GM19239 (cell line): ENCODE measurements at regions not wholly inside any gene's neighbourhood (a gene's known extent, or its start where the extent isn't known, plus 50 kb on each side); places are given as distances from the start of the nearest gene placed in this dataset.

Experiments
- DNase-seq: peaks from one replicate; pipeline ENCODE4 v3.0.0; 2011; ENCODE audit warnings: low spot score; ENCODE audit not compliant: insufficient read length
- FAIRE-seq: peaks from 2 replicates; lab custom pipeline; 2011; peaks lifted over from hg19 to GRCh38; lab: Jason Lieb, UNC

- FAIRE-seq (no peak), DNase-seq (no peak)
Measured at GRCh38 chr16:13291591-13292333, 390.4 kb downstream of the SHISA9 start.

- DNase-seq (no peak), FAIRE-seq (no peak)
Measured at GRCh38 chr16:13296206-13296605, 394.8 kb downstream of the SHISA9 start.

- FAIRE-seq (no peak), DNase-seq (no peak)
Measured at GRCh38 chr16:13298666-13299065, 397.3 kb downstream of the SHISA9 start.

GRCh38 chr16:13300066-13300840 is 398.9 kb downstream of the SHISA9 start:
- DNase-seq: no peak
- FAIRE-seq: no peak

GRCh38 chr16:13305019-13305755 is 403.8 kb downstream of the SHISA9 start:
- FAIRE-seq: no peak
- DNase-seq: no peak

GRCh38 chr16:13306161-13306995 is 405.0 kb downstream of the SHISA9 start:
- FAIRE-seq (no peak), DNase-seq (no peak)

GRCh38 chr16:13307255-13307654 is 405.9 kb downstream of the SHISA9 start:
- no peak for FAIRE-seq

GRCh38 chr16:13307851-13308250 is 406.5 kb downstream of the SHISA9 start:
- no peak for FAIRE-seq
- DNase-seq: no peak

More at GRCh38 chr16:13307255-13307654, 405.9 kb downstream of the SHISA9 start:
- DNase-seq: no peak

GRCh38 chr16:13312063-13312462 is 410.7 kb downstream of the SHISA9 start:
- FAIRE-seq (no peak), DNase-seq (no peak)

- no peak for DNase-seq
- FAIRE-seq: no peak
Measured at GRCh38 chr16:13313351-13313750, 412.0 kb downstream of the SHISA9 start.

- no peak for FAIRE-seq
Measured at GRCh38 chr16:13314633-13315032, 413.2 kb downstream of the SHISA9 start.

GRCh38 chr16:13315642-13316427 is 414.4 kb downstream of the SHISA9 start:
- no peak for DNase-seq
- peak; percentile 21 for FAIRE-seq

More at GRCh38 chr16:13314633-13315032, 413.2 kb downstream of the SHISA9 start:
- DNase-seq: no peak

- FAIRE-seq: peak; percentile 73
- DNase-seq: peak; percentile 17
Measured at GRCh38 chr16:13322336-13322735, 420.9 kb downstream of the SHISA9 start.

- DNase-seq (no peak), FAIRE-seq (no peak)
Measured at GRCh38 chr16:13324851-13325250, 423.5 kb downstream of the SHISA9 start.

GRCh38 chr16:13325396-13325795 is 424.0 kb downstream of the SHISA9 start:
- FAIRE-seq (no peak), DNase-seq (no peak)

GRCh38 chr16:13331918-13332317 is 430.5 kb downstream of the SHISA9 start:
- no peak for FAIRE-seq
- no peak for DNase-seq

- no peak for DNase-seq
- FAIRE-seq: no peak
Measured at GRCh38 chr16:13332713-13333255, 431.4 kb downstream of the SHISA9 start.

- DNase-seq: no peak
- FAIRE-seq: no peak
Measured at GRCh38 chr16:13333336-13333735, 431.9 kb downstream of the SHISA9 start.

GRCh38 chr16:13335879-13336278 is 434.5 kb downstream of the SHISA9 start:
- no peak for FAIRE-seq
- no peak for DNase-seq
